ENCODE measurements at regions not wholly inside any gene's neighbourhood (a gene's known extent, or its start where the extent isn't known, plus 50 kb on each side); places are given as distances from the start of the nearest gene placed in this dataset.

GRCh38 chr22:49678842-49679170, 148.9 kb downstream of the BRD1 start:
- no peaks in the 10 kb centered on the region for H3K79me2 ChIP-seq (ENCODE audit: control insufficient read depth, insufficient read depth, low read length)
- peaks cover 0 to 1% (median 0%) of the 10 kb centered on the region in 3 donors for H3K9me3 ChIP-seq (ENCODE audit: control extremely low read depth in 1 of 3, control insufficient read depth in 2 of 3, insufficient read depth in 1 of 3, low read length in 2 of 3)
- TF ChIP-seq EZH2 (IDR thresholded peaks at IDR 0.05; ENCODE audit: borderline replicate concordance, insufficient read depth, low read depth, low read length, poor library complexity, severe bottlenecking) (no peak), CTCF (IDR thresholded peaks at IDR 0.05) (no peak)
- H2AFZ ChIP-seq (ENCODE audit: insufficient read depth, low read depth, low read length, poor library complexity, severe bottlenecking), result peak overlapping the region; percentile 9
- H3K4me1 ChIP-seq (ENCODE audit: control insufficient read depth in 2 of 2, insufficient read depth in 2 of 2, low read length in 2 of 2), result no peaks in the 10 kb centered on the region
- H3K9me3 Mint-ChIP-seq (ENCODE audit: insufficient read depth), result no peaks in the 10 kb centered on the region
- CTCF ChIA-PET, result no interaction called here
- 77% methylated on average over 10 of the region's 10 CpGs for WGBS (ENCODE audit: insufficient coverage)
- no peak overlapping the region for H3K4me3 Mint-ChIP-seq
- DNase-seq, result no peak
- H3K4me1 Mint-ChIP-seq, result no peaks in the 10 kb centered on the region
- intact Hi-C loops (cut with micrococcal nuclease), result no loop called here
- no peak overlapping the region for H3K4me2 ChIP-seq (replicated peaks; ENCODE audit: low read depth, low read length, poor library complexity, severe bottlenecking)
- H3K36me3 ChIP-seq (replicated peaks in 1 of 2; ENCODE audit: control extremely low read depth in 1 of 2, control insufficient read depth in 1 of 2, extremely low read depth in 1 of 2, insufficient read depth in 2 of 2, low read length in 1 of 2), result no peaks in the 10 kb centered on the region
- H3K27me3 ChIP-seq (replicated peaks in 1 of 4; ENCODE audit: control extremely low read depth in 1 of 4, control insufficient read depth in 3 of 4, insufficient read depth in 4 of 4, low read length in 3 of 4), result peaks cover 0 to 2% (median 0%) of the 10 kb centered on the region in 4 experiments
- H3K27ac Mint-ChIP-seq, result no peak overlapping the region
- POLR2A ChIA-PET, result no interaction called here
- peaks cover 35% of the 10 kb centered on the region for H3K27me3 Mint-ChIP-seq
- no peaks in the 10 kb centered on the region for H4K20me1 ChIP-seq (ENCODE audit: control insufficient read depth, insufficient read depth, low read length, poor library complexity, severe bottlenecking)
- no peak overlapping the region for H3K4me3 ChIP-seq (ENCODE audit: control extremely low read depth in 1 of 5, extremely low read depth in 1 of 5, insufficient read depth in 1 of 5, low read depth in 2 of 5, low read length in 4 of 5)
- no peak overlapping the region for H3K9ac ChIP-seq (ENCODE audit: low read length)
- no peak overlapping the region for H3K27ac ChIP-seq (ENCODE audit: low read length in 2 of 2)
- no peak for ATAC-seq (ENCODE audit: low read depth)

GRCh38 chr22:49678137-49678841, 149.4 kb downstream of the BRD1 start:
- peaks cover 34% of the 10 kb centered on the region for H3K27me3 Mint-ChIP-seq
- Histone ChIP-seq H3K36me3 (replicated peaks in 1 of 2; ENCODE audit: control extremely low read depth in 1 of 2, control insufficient read depth in 1 of 2, extremely low read depth in 1 of 2, insufficient read depth in 2 of 2, low read length in 1 of 2) (no peaks in the 10 kb centered on the region), H3K9ac (ENCODE audit: low read length) (no peak overlapping the region), H4K20me1 (ENCODE audit: control insufficient read depth, insufficient read depth, low read length, poor library complexity, severe bottlenecking) (no peaks in the 10 kb centered on the region), H3K4me1 (ENCODE audit: control insufficient read depth in 2 of 2, insufficient read depth in 2 of 2, low read length in 2 of 2) (no peaks in the 10 kb centered on the region), H3K4me2 (replicated peaks; ENCODE audit: low read depth, low read length, poor library complexity, severe bottlenecking) (no peak overlapping the region), H3K4me3 (ENCODE audit: control extremely low read depth in 1 of 5, extremely low read depth in 1 of 5, insufficient read depth in 1 of 5, low read depth in 2 of 5, low read length in 4 of 5) (no peak overlapping the region), H3K79me2 (ENCODE audit: control insufficient read depth, insufficient read depth, low read length) (no peaks in the 10 kb centered on the region), H3K9me3 (ENCODE audit: control extremely low read depth in 1 of 3, control insufficient read depth in 2 of 3, insufficient read depth in 1 of 3, low read length in 2 of 3) (peaks cover 0 to under 1% (median 0%) of the 10 kb centered on the region in 3 donors), H2AFZ (ENCODE audit: insufficient read depth, low read depth, low read length, poor library complexity, severe bottlenecking) (peak overlapping the region; percentile 9), H3K27me3 (replicated peaks in 1 of 4; ENCODE audit: control extremely low read depth in 1 of 4, control insufficient read depth in 3 of 4, insufficient read depth in 4 of 4, low read length in 3 of 4) (peaks cover 0 to 2% (median 0%) of the 10 kb centered on the region in 4 experiments), H3K27ac (ENCODE audit: low read length in 2 of 2) (no peak overlapping the region)
- intact Hi-C loops (cut with micrococcal nuclease), result no loop called here
- H3K27ac Mint-ChIP-seq, result no peak overlapping the region
- ChIA-PET POLR2A (no interaction called here), CTCF (no interaction called here)
- no peak for ATAC-seq (ENCODE audit: low read depth)
- H3K4me3 Mint-ChIP-seq, result no peak overlapping the region
- WGBS (ENCODE audit: insufficient coverage), result 45% methylated on average over 22 of the region's 22 CpGs
- no peak for DNase-seq
- TF ChIP-seq EZH2 (IDR thresholded peaks at IDR 0.05; ENCODE audit: borderline replicate concordance, insufficient read depth, low read depth, low read length, poor library complexity, severe bottlenecking) (no peak), CTCF (IDR thresholded peaks at IDR 0.05) (no peak)
- no peaks in the 10 kb centered on the region for H3K4me1 Mint-ChIP-seq
- H3K9me3 Mint-ChIP-seq (ENCODE audit: insufficient read depth), result no peaks in the 10 kb centered on the region
